Sciatic nerve (tissue), 2 donors: ENCODE measurements at regions not wholly inside any gene's neighbourhood (a gene's known extent, or its start where the extent isn't known, plus 50 kb on each side); places are given as distances from the start of the nearest gene placed in this dataset.
A peak's percentile ranks its signal among the peaks of the same experiment; 100 is the strongest.
"Not testable (repeated sequence)": the region's sequence is repeated elsewhere in the genome, so short reads cannot be mapped to it uniquely, and the experiment has no call there.

Experiments used
- ATAC-seq: fragments of 200-7000 bp; cut with Tn5 transposase; one replicate; pipeline ENCODE4 v1.9.1; 2020; ENCODE audit warnings: mild to moderate bottlenecking, moderate library complexity
- DNase-seq: peaks from one replicate; pipeline ENCODE4 v3.0.0-alpha.2; 2020; ENCODE audit warnings: low spot score
- intact Hi-C: fragments of 100-400 bp; cut with DNase I; formaldehyde crosslinking; loops from one replicate; pipeline ENCODE4 v1.14.2; 2022
- donor health status: DM: no; HTN: no; CAD: no.
- donor health status: DM: no; HTN: no; CAD: no.

- intact Hi-C loops, ATAC-seq, DNase-seq: not testable (repeated sequence)
These were observed 50.5 kb upstream of the THOC3 start for GRCh38 chr5:176018598-176018997.

GRCh38 chr5:176020852-176021251 is 52.7 kb upstream of the THOC3 start:
- intact Hi-C loops, ATAC-seq, DNase-seq: not testable (repeated sequence)

- intact Hi-C loops, DNase-seq, ATAC-seq: not testable (repeated sequence)
These were observed 55.4 kb upstream of the THOC3 start for GRCh38 chr5:176023535-176023934.

GRCh38 chr5:176029445-176029844 is 61.3 kb upstream of the THOC3 start:
- intact Hi-C loops, ATAC-seq, DNase-seq: not testable (repeated sequence)

GRCh38 chr5:176030361-176031117 is 62.4 kb upstream of the THOC3 start:
- intact Hi-C loops: not testable (repeated sequence)

GRCh38 chr5:176031118-176031510 is 63.0 kb upstream of the THOC3 start:
- ATAC-seq, DNase-seq, intact Hi-C loops: not testable (repeated sequence)

More at GRCh38 chr5:176030361-176031117, 62.4 kb upstream of the THOC3 start:
- DNase-seq, ATAC-seq: not testable (repeated sequence)

GRCh38 chr5:176033186-176033585 is 65.1 kb upstream of the THOC3 start:
- intact Hi-C loops, ATAC-seq, DNase-seq: not testable (repeated sequence)

- intact Hi-C loops, DNase-seq: not testable (repeated sequence)
- ATAC-seq: peak; percentile 24
These were observed 66.5 kb upstream of the THOC3 start for GRCh38 chr5:176034407-176035200.

- DNase-seq, ATAC-seq, intact Hi-C loops: not testable (repeated sequence)
These were observed 67.1 kb upstream of the THOC3 start for GRCh38 chr5:176035201-176035530.

- intact Hi-C loops, ATAC-seq, DNase-seq: not testable (repeated sequence)
These were observed 67.7 kb upstream of the THOC3 start for GRCh38 chr5:176035816-176036308.

GRCh38 chr5:176036391-176036790 is 68.3 kb upstream of the THOC3 start:
- intact Hi-C loops, ATAC-seq, DNase-seq: not testable (repeated sequence)

- ATAC-seq, DNase-seq, intact Hi-C loops: not testable (repeated sequence)
These were observed 69.1 kb upstream of the THOC3 start for GRCh38 chr5:176037190-176037589.

GRCh38 chr5:176040105-176040801 is 72.1 kb upstream of the THOC3 start:
- intact Hi-C loops, DNase-seq, ATAC-seq: not testable (repeated sequence)

GRCh38 chr5:176041248-176041994 is 73.3 kb upstream of the THOC3 start:
- ATAC-seq, intact Hi-C loops, DNase-seq: not testable (repeated sequence)

- DNase-seq, intact Hi-C loops, ATAC-seq: not testable (repeated sequence)
These were observed 74.0 kb upstream of the THOC3 start for GRCh38 chr5:176042020-176042658.

GRCh38 chr5:176043252-176043829 is 75.2 kb upstream of the THOC3 start:
- intact Hi-C loops, DNase-seq, ATAC-seq: not testable (repeated sequence)

GRCh38 chr5:176043986-176044385 is 75.9 kb upstream of the THOC3 start:
- ATAC-seq, DNase-seq, intact Hi-C loops: not testable (repeated sequence)
